Natural killer cell (primary cell): ENCODE measurements at regions not wholly inside any gene's neighbourhood (a gene's known extent, or its start where the extent isn't known, plus 50 kb on each side); places are given as distances from the start of the nearest gene placed in this dataset.

Source experiments
- ATAC-seq, 3 donors: fragments of 150-1000 bp in 2 of 3; fragments of 200-7000 bp in 1 of 3; cut with Tn5 transposase; 1 replicate in 1 of 3; 2 replicates in 2 of 3; pipeline ENCODE4 v1.10.0; 2021; ENCODE audit warnings: mild to moderate bottlenecking in 2 of 3, moderate library complexity in 2 of 3
- DNase-seq, 2 donors: peaks; one replicate each; pipeline versions ENCODE4 v3.0.0 to v3.0.0-alpha.2; 2013 to 2021; ENCODE audit warnings: mixed read lengths in 1 of 2
- H3K27ac ChIP-seq: one replicate; pipeline ENCODE4 v1.5.1; 2013; ENCODE audit warnings: mild to moderate bottlenecking, low read length
- H3K27me3 ChIP-seq: one replicate; pipeline ENCODE4 v1.6.1; 2013; ENCODE audit warnings: low read length; ENCODE audit not compliant: control insufficient read depth, insufficient read depth
- H3K36me3 ChIP-seq: one replicate; pipeline ENCODE4 v1.6.1; 2013; ENCODE audit warnings: low read length; ENCODE audit not compliant: control insufficient read depth, insufficient read depth
- H3K4me1 ChIP-seq: one replicate; pipeline ENCODE4 v1.6.1; 2013; ENCODE audit warnings: low read length; ENCODE audit not compliant: control insufficient read depth, insufficient read depth
- H3K4me3 ChIP-seq: one replicate; pipeline ENCODE4 v1.5.1; 2013; ENCODE audit warnings: low read length
- H3K9me3 ChIP-seq: one replicate; pipeline ENCODE4 v1.6.1; 2013; ENCODE audit warnings: low read length; ENCODE audit not compliant: control insufficient read depth, insufficient read depth
- H3K27ac Mint-ChIP-seq, 2 donors: one replicate each; pipeline ENCODE4 v1.8.0; 2022; ENCODE audit warnings: mild to moderate bottlenecking in 2 of 2, mixed read lengths in 2 of 2, moderate library complexity in 1 of 2
- H3K27me3 Mint-ChIP-seq, 2 donors: one replicate each; pipeline ENCODE4 v1.8.0; 2022; ENCODE audit warnings: low read depth in 2 of 2, mixed read lengths in 2 of 2
- H3K36me3 Mint-ChIP-seq: one replicate; pipeline ENCODE4 v1.8.0; 2022; ENCODE audit warnings: mixed read lengths
- H3K4me1 Mint-ChIP-seq, 2 donors: one replicate each; pipeline ENCODE4 v1.8.0; 2022; ENCODE audit warnings: mixed read lengths in 2 of 2
- H3K4me3 Mint-ChIP-seq: one replicate; pipeline ENCODE4 v1.8.0; 2022; ENCODE audit warnings: mild to moderate bottlenecking, moderate library complexity, mixed read lengths
- H3K9me3 Mint-ChIP-seq, 2 donors: one replicate each; pipeline ENCODE4 v1.8.0; 2022; ENCODE audit warnings: mixed read lengths in 2 of 2
- WGBS: methylation state at CpG from one replicate; pipeline ENCODE4 v1.1.7; 2013; ENCODE audit warnings: missing lambda C conversion rate; ENCODE audit not compliant: insufficient coverage; 5-methylcytosine and 5-hydroxymethylcytosine counted together
- intact Hi-C: fragments of 100-400 bp; cut with micrococcal nuclease; formaldehyde crosslinking; loops from one replicate; pipeline ENCODE4 v1.14.2; 2022
- TF ChIP-seq, protein P1 (sequence below): fragments of 200-600 bp; IDR thresholded peaks from one replicate; pipeline ENCODE4 v1.8.0; 2022; ENCODE audit warnings: antibody characterized with exemption

DNA sequence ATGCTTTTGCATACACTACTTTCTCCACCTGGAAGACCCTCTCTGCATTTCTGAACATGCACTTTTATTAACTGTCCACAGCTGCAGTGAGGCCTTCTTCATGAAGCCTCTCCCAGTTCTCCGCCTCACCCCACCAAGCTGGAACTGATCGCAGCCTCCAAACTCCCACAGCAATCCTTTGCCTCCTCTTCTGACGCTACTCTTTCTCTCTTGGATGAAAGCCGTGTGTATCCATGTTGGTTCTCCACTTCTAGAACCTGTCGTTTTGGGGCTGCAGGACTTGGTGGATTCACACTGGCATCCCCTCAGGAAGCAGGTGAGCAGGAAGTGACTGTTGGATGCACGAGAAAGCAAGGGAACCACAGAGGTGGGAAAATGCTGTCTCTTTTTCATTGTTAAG lies 288.6 kb downstream of the MYCN start:
- no peaks in the 10 kb centered on the region for H3K4me1 Mint-ChIP-seq
- H3K9me3 Mint-ChIP-seq: no peaks in the 10 kb centered on the region
- Histone ChIP-seq H3K4me1 (no peaks in the 10 kb centered on the region), H3K4me3 (no peak overlapping the region), H3K27me3 (no peaks in the 10 kb centered on the region), H3K36me3 (no peaks in the 10 kb centered on the region), H3K9me3 (no peaks in the 10 kb centered on the region), H3K27ac (no peak overlapping the region)
- ATAC-seq (no peak), DNase-seq (no peak)
- 61% methylated on average over 6 of the region's 6 CpGs for WGBS
- no peaks in the 10 kb centered on the region for H3K36me3 Mint-ChIP-seq
- no peak overlapping the region for H3K27ac Mint-ChIP-seq
- H3K4me3 Mint-ChIP-seq: no peak overlapping the region
- TF ChIP-seq, protein P1, sequence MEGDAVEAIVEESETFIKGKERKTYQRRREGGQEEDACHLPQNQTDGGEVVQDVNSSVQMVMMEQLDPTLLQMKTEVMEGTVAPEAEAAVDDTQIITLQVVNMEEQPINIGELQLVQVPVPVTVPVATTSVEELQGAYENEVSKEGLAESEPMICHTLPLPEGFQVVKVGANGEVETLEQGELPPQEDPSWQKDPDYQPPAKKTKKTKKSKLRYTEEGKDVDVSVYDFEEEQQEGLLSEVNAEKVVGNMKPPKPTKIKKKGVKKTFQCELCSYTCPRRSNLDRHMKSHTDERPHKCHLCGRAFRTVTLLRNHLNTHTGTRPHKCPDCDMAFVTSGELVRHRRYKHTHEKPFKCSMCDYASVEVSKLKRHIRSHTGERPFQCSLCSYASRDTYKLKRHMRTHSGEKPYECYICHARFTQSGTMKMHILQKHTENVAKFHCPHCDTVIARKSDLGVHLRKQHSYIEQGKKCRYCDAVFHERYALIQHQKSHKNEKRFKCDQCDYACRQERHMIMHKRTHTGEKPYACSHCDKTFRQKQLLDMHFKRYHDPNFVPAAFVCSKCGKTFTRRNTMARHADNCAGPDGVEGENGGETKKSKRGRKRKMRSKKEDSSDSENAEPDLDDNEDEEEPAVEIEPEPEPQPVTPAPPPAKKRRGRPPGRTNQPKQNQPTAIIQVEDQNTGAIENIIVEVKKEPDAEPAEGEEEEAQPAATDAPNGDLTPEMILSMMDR: no peak
- intact Hi-C loops: no loop called here
- H3K27me3 Mint-ChIP-seq: no peaks in the 10 kb centered on the region

DNA sequence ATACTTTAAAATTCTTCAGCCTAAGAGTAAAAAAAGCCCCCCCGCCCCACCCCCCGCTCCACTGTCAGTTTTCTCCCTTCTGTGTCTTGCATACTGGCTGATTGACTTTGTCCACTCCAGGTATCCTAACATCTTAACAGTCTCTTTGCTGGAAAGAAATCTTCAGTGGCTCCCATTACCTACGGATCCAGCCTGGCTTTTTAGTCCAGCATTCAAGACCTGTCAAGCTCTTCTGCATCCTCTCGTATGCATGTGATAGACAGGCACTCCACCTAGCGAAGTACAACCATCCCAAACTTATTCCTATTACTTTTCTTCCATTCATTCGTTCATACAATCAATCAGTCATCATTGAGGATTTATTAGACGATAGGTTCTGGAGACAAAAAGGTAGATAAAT lies 288.1 kb downstream of the MYCN start:
- TF ChIP-seq, protein P1: no peak
- Histone ChIP-seq H3K4me3 (no peak overlapping the region), H3K27me3 (no peaks in the 10 kb centered on the region), H3K27ac (no peak overlapping the region), H3K4me1 (no peaks in the 10 kb centered on the region), H3K9me3 (no peaks in the 10 kb centered on the region), H3K36me3 (no peaks in the 10 kb centered on the region)
- Mint-ChIP-seq H3K4me1 (no peaks in the 10 kb centered on the region), H3K27me3 (no peaks in the 10 kb centered on the region), H3K27ac (no peak overlapping the region), H3K9me3 (no peaks in the 10 kb centered on the region), H3K36me3 (no peaks in the 10 kb centered on the region), H3K4me3 (no peak overlapping the region)
- intact Hi-C loops: no loop called here
- WGBS: 88% methylated on average over 7 of the region's 7 CpGs
- no peak for ATAC-seq
- DNase-seq: no peak

DNA sequence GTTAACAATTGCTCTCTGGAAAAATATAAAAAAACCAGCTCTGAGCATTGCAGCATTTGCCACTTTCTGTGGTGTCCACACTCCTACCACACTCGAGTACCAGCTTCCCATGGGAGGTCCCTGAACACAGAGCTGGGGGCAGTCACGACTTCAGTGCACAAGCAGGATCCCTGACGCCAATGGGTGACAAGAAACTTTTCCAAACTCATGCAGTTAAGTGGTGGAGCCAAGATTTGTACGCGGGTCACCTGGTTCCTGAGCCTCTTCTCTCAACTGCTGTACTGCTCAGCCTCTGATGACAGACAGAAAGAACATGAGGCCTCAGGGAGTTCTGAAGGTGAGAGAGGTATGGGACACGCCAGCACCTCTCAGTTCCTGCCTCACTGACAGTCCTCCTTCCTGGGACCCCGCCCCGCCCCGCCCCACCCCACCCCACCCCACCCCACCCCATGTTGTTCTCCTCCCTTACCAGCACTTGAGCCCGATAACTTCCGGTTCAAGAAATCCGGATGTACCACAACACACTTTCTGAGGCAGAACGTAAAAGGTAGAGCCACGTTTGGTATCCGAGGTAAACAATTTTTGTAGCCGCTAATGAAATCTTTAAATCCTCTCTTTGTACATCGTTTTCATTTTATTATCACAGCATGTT lies 287.6 kb downstream of the MYCN start:
- Mint-ChIP-seq H3K27ac (no peak overlapping the region), H3K4me1 (no peaks in the 10 kb centered on the region), H3K36me3 (no peaks in the 10 kb centered on the region), H3K4me3 (no peak overlapping the region), H3K27me3 (no peaks in the 10 kb centered on the region), H3K9me3 (no peaks in the 10 kb centered on the region)
- H3K4me1 ChIP-seq: no peaks in the 10 kb centered on the region
- no peak overlapping the region for H3K27ac ChIP-seq
- no peaks in the 10 kb centered on the region for H3K9me3 ChIP-seq
- WGBS: 77% methylated on average over 13 of the region's 17 CpGs
- H3K36me3 ChIP-seq: no peaks in the 10 kb centered on the region
- no peaks in the 10 kb centered on the region for H3K27me3 ChIP-seq
- ATAC-seq (no peak), DNase-seq (no peak)
- TF ChIP-seq, protein P1: no peak
- H3K4me3 ChIP-seq: no peak overlapping the region
- intact Hi-C loops: no loop called here

DNA sequence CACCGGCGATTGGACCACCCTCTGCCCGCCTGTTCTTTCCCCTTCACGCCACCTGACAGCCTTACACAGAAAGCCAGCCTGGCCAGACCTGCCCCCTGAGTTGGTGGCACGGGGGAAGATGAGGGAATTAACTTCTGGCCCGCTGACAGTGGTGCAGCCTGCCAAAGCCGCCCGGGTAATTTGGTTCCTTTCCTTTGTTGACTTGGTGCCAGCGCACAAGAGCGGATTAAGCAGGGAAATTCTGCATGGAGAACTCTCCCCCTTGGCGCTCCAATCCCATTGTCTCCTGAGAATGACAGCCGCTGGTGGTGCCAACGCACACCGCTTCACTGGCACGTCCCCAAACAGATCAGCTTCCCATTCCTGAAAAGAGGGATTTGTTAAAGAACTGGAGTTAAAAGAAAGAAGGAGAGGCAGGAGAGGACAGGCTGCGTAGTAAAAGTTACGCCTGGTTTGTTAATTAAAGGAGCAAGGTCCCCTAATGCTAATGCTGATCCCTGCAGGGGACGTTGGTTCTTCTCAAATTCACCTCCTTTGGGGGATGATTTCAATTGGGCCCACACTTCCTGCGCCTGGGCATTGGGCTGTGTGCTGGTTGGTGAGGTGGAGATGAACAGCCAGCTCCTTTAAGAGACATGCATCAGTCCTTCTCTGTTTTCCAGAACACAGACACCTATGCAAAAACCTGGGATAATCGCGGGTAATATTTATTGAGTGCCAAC lies 286.8 kb downstream of the MYCN start:
- H3K27ac Mint-ChIP-seq: no peak overlapping the region
- TF ChIP-seq, protein P1: no peak

More for the DNA sequence above, 286.8 kb downstream of the MYCN start:
- Mint-ChIP-seq H3K27me3 (no peaks in the 10 kb centered on the region), H3K36me3 (no peaks in the 10 kb centered on the region), H3K4me1 (no peaks in the 10 kb centered on the region), H3K9me3 (no peaks in the 10 kb centered on the region), H3K4me3 (no peak overlapping the region)
- DNase-seq: no peak
- intact Hi-C loops: no loop called here
- Histone ChIP-seq H3K27me3 (no peaks in the 10 kb centered on the region), H3K27ac (no peak overlapping the region), H3K9me3 (no peaks in the 10 kb centered on the region), H3K4me1 (no peaks in the 10 kb centered on the region), H3K4me3 (no peak overlapping the region), H3K36me3 (no peaks in the 10 kb centered on the region)
- WGBS: 86% methylated on average over 20 of the region's 21 CpGs
- ATAC-seq: no peak
